ENCODE measurements at regions not wholly inside any gene's neighbourhood (a gene's known extent, or its start where the extent isn't known, plus 50 kb on each side); places are given as distances from the start of the nearest gene placed in this dataset.

GRCh38 chr18:61664419-61665084 is 228.3 kb downstream of the RNF152 start:
- ChIA-PET POLR2A (interaction anchor here (0.6 kb wide), 1 partner anchor 15 kb away, joined by 3 read pairs; no protein-coding TSS in a partner anchor), CTCF (interaction anchor here (0.6 kb wide), 1 partner anchor 66 kb away, joined by 3 read pairs; no protein-coding TSS in a partner anchor)
- Mint-ChIP-seq H3K4me1 (no peaks in the 10 kb centered on the region), H3K36me3 (ENCODE audit: low read depth) (no peaks in the 10 kb centered on the region), H3K4me3 (no peak overlapping the region), H3K9me3 (ENCODE audit: low read depth) (peaks cover 2% of the 10 kb centered on the region), H3K27me3 (peaks cover 9% of the 10 kb centered on the region), H3K27ac (no peak overlapping the region)
- intact Hi-C loops (cut with DNase I, micrococcal nuclease), result no loop called here
- DNase-seq, result no peak
- no peak for ATAC-seq

GRCh38 chr18:61662726-61663125 is 230.1 kb downstream of the RNF152 start:
- ChIA-PET POLR2A (no interaction called here), CTCF (no interaction called here)
- Mint-ChIP-seq H3K4me1 (no peaks in the 10 kb centered on the region), H3K27ac (no peak overlapping the region), H3K27me3 (peaks cover 11% of the 10 kb centered on the region), H3K4me3 (no peak overlapping the region), H3K9me3 (ENCODE audit: low read depth) (peaks cover 2% of the 10 kb centered on the region), H3K36me3 (ENCODE audit: low read depth) (no peaks in the 10 kb centered on the region)
- DNase-seq (no peak), ATAC-seq (no peak)
- intact Hi-C loops (cut with DNase I, micrococcal nuclease), result no loop called here

- ChIA-PET POLR2A (no interaction called here), CTCF (no interaction called here)
- intact Hi-C loops (cut with DNase I, micrococcal nuclease), result no loop called here
These were observed 234.4 kb downstream of the RNF152 start for GRCh38 chr18:61658431-61658830.

GRCh38 chr18:61657066-61657732 is 235.6 kb downstream of the RNF152 start:
- CTCF ChIA-PET, result no interaction called here

More at GRCh38 chr18:61658431-61658830, 234.4 kb downstream of the RNF152 start:
- DNase-seq (no peak), ATAC-seq (no peak)
- Mint-ChIP-seq H3K4me3 (no peak overlapping the region), H3K27me3 (peaks cover 15% of the 10 kb centered on the region), H3K9me3 (ENCODE audit: low read depth) (peaks cover 2% of the 10 kb centered on the region), H3K27ac (no peak overlapping the region), H3K4me1 (no peaks in the 10 kb centered on the region), H3K36me3 (ENCODE audit: low read depth) (no peaks in the 10 kb centered on the region)

GRCh38 chr18:61655630-61656029 is 237.2 kb downstream of the RNF152 start:
- H3K36me3 Mint-ChIP-seq (ENCODE audit: low read depth), result no peaks in the 10 kb centered on the region
- no peak overlapping the region for H3K27ac Mint-ChIP-seq
- ChIA-PET CTCF (interaction anchor here (0.6 kb wide), 1 partner anchor 1855 kb away, joined by 3 read pairs; no protein-coding TSS in a partner anchor), POLR2A (no interaction called here)
- no peak overlapping the region for H3K4me3 Mint-ChIP-seq
- intact Hi-C loops (cut with DNase I, micrococcal nuclease), result no loop called here
- ATAC-seq (no peak), DNase-seq (no peak)
- no peaks in the 10 kb centered on the region for H3K9me3 Mint-ChIP-seq (ENCODE audit: low read depth)
- H3K4me1 Mint-ChIP-seq, result no peaks in the 10 kb centered on the region
- H3K27me3 Mint-ChIP-seq, result peaks cover 10% of the 10 kb centered on the region

More at GRCh38 chr18:61657066-61657732, 235.6 kb downstream of the RNF152 start:
- H3K27me3 Mint-ChIP-seq, result peaks cover 15% of the 10 kb centered on the region
- no peaks in the 10 kb centered on the region for H3K4me1 Mint-ChIP-seq
- ATAC-seq (no peak), DNase-seq (no peak)
- H3K4me3 Mint-ChIP-seq, result no peak overlapping the region
- H3K36me3 Mint-ChIP-seq (ENCODE audit: low read depth), result no peaks in the 10 kb centered on the region
- H3K27ac Mint-ChIP-seq, result no peak overlapping the region
- POLR2A ChIA-PET, result no interaction called here
- H3K9me3 Mint-ChIP-seq (ENCODE audit: low read depth), result no peaks in the 10 kb centered on the region
- intact Hi-C loops (cut with DNase I, micrococcal nuclease), result no loop called here

- H3K36me3 Mint-ChIP-seq (ENCODE audit: low read depth), result no peaks in the 10 kb centered on the region
- no peak overlapping the region for H3K4me3 Mint-ChIP-seq
- DNase-seq (no peak), ATAC-seq (no peak)
- H3K9me3 Mint-ChIP-seq (ENCODE audit: low read depth), result no peaks in the 10 kb centered on the region
- ChIA-PET POLR2A (no interaction called here), CTCF (no interaction called here)
- peaks cover 8% of the 10 kb centered on the region for H3K27me3 Mint-ChIP-seq
- no peak overlapping the region for H3K27ac Mint-ChIP-seq
- no peaks in the 10 kb centered on the region for H3K4me1 Mint-ChIP-seq
- intact Hi-C loops (cut with DNase I, micrococcal nuclease), result no loop called here
These were observed 238.8 kb downstream of the RNF152 start for GRCh38 chr18:61653823-61654551.

GRCh38 chr18:61651880-61652268 is 240.9 kb downstream of the RNF152 start:
- POLR2A ChIA-PET, result no interaction called here
- H3K27ac Mint-ChIP-seq, result no peak overlapping the region
- CTCF ChIA-PET, result interaction anchor here (1.2 kb wide), 1 partner anchor 19 kb away, joined by 3 read pairs; no protein-coding TSS in a partner anchor

GRCh38 chr18:61651145-61651879 is 241.5 kb downstream of the RNF152 start:
- Mint-ChIP-seq H3K27ac (no peak overlapping the region), H3K9me3 (ENCODE audit: low read depth) (no peaks in the 10 kb centered on the region), H3K4me1 (no peaks in the 10 kb centered on the region), H3K36me3 (ENCODE audit: low read depth) (no peaks in the 10 kb centered on the region), H3K4me3 (no peak overlapping the region), H3K27me3 (peaks cover 2% of the 10 kb centered on the region)
- CTCF ChIA-PET, result interaction anchor here (1.2 kb wide), 1 partner anchor 18 kb away, joined by 3 read pairs; no protein-coding TSS in a partner anchor
- DNase-seq (no peak), ATAC-seq (no peak)
- POLR2A ChIA-PET, result no interaction called here
- intact Hi-C loops (cut with DNase I, micrococcal nuclease), result no loop called here

More at GRCh38 chr18:61651880-61652268, 240.9 kb downstream of the RNF152 start:
- Mint-ChIP-seq H3K27me3 (peaks cover 2% of the 10 kb centered on the region), H3K4me1 (no peaks in the 10 kb centered on the region), H3K4me3 (no peak overlapping the region), H3K9me3 (ENCODE audit: low read depth) (no peaks in the 10 kb centered on the region), H3K36me3 (ENCODE audit: low read depth) (no peaks in the 10 kb centered on the region)
- no peak for ATAC-seq
- DNase-seq, result no peak
- intact Hi-C loops (cut with DNase I, micrococcal nuclease), result no loop called here

- no peak overlapping the region for H3K27ac Mint-ChIP-seq
- H3K27me3 Mint-ChIP-seq, result peaks cover 12% of the 10 kb centered on the region
- ChIA-PET POLR2A (no interaction called here), CTCF (interaction anchor here (0.7 kb wide), 1 partner anchor 31 kb away, joined by 3 read pairs; no protein-coding TSS in a partner anchor)
- H3K9me3 Mint-ChIP-seq (ENCODE audit: low read depth), result no peaks in the 10 kb centered on the region
- peaks cover 4% of the 10 kb centered on the region for H3K4me1 Mint-ChIP-seq
- DNase-seq (no peak), ATAC-seq (no peak)
- H3K36me3 Mint-ChIP-seq (ENCODE audit: low read depth), result no peaks in the 10 kb centered on the region
- intact Hi-C loops (cut with DNase I, micrococcal nuclease), result no loop called here
- H3K4me3 Mint-ChIP-seq, result no peak overlapping the region
These were observed 248.7 kb downstream of the RNF152 start for GRCh38 chr18:61643884-61644647.

GRCh38 chr18:61639886-61640285 is 252.9 kb downstream of the RNF152 start:
- intact Hi-C loops (cut with DNase I, micrococcal nuclease), result loop anchor here in 1 of 2 experiments (10.0 kb wide), 1 partner anchor 255 kb away; the partner anchor contains the start of gene RNF152
- CTCF ChIA-PET, result no interaction called here
- H3K9me3 Mint-ChIP-seq (ENCODE audit: low read depth), result no peaks in the 10 kb centered on the region
- H3K27ac Mint-ChIP-seq, result no peak overlapping the region
- H3K4me1 Mint-ChIP-seq, result peaks cover 4% of the 10 kb centered on the region
- ATAC-seq (no peak), DNase-seq (no peak)
- no peak overlapping the region for H3K4me3 Mint-ChIP-seq
- peaks cover 15% of the 10 kb centered on the region for H3K27me3 Mint-ChIP-seq
- no peaks in the 10 kb centered on the region for H3K36me3 Mint-ChIP-seq (ENCODE audit: low read depth)
- POLR2A ChIA-PET, result no interaction called here
